Glutamatergic neuron (in vitro differentiated cells): ENCODE measurements at regions not wholly inside any gene's neighbourhood (a gene's known extent, or its start where the extent isn't known, plus 50 kb on each side); places are given as distances from the start of the nearest gene placed in this dataset.
"Not testable (repeated sequence)": the region's sequence is repeated elsewhere in the genome, so short reads cannot be mapped to it uniquely, and the experiment has no call there.

Experiments
- DNase-seq: peaks from one replicate; pipeline ENCODE4 v3.0.0; 2022
- H3K27ac Mint-ChIP-seq: one replicate; pipeline ENCODE4 v1.8.0; 2020; ENCODE audit warnings: mild to moderate bottlenecking, mixed read lengths, inconsistent platforms; ENCODE audit not compliant: unreplicated experiment
- H3K27me3 Mint-ChIP-seq: one replicate; pipeline ENCODE4 v1.8.0; 2020; ENCODE audit warnings: mild to moderate bottlenecking, moderate library complexity, mixed read lengths, inconsistent platforms; ENCODE audit not compliant: unreplicated experiment
- H3K36me3 Mint-ChIP-seq: one replicate; pipeline ENCODE4 v1.8.0; 2020; ENCODE audit warnings: mild to moderate bottlenecking, mixed read lengths, inconsistent platforms; ENCODE audit not compliant: unreplicated experiment
- H3K4me1 Mint-ChIP-seq: one replicate; pipeline ENCODE4 v1.8.0; 2020; ENCODE audit warnings: mild to moderate bottlenecking, low read depth, mixed read lengths, inconsistent platforms; ENCODE audit not compliant: unreplicated experiment
- H3K4me3 Mint-ChIP-seq: one replicate; pipeline ENCODE4 v1.8.0; 2020; ENCODE audit warnings: mild to moderate bottlenecking, mixed read lengths, inconsistent platforms; ENCODE audit not compliant: unreplicated experiment
- H3K9me3 Mint-ChIP-seq: one replicate; pipeline ENCODE4 v1.8.0; 2020; ENCODE audit warnings: mild to moderate bottlenecking, moderate library complexity, mixed read lengths, inconsistent platforms; ENCODE audit not compliant: unreplicated experiment
- TF ChIP-seq, protein P1 (sequence below): fragments of 200-600 bp; sonication (generic); IDR thresholded peaks from one replicate; pipeline ENCODE4 v1.5.0; 2021; ENCODE audit not compliant: partially characterized antibody, unreplicated experiment

DNA sequence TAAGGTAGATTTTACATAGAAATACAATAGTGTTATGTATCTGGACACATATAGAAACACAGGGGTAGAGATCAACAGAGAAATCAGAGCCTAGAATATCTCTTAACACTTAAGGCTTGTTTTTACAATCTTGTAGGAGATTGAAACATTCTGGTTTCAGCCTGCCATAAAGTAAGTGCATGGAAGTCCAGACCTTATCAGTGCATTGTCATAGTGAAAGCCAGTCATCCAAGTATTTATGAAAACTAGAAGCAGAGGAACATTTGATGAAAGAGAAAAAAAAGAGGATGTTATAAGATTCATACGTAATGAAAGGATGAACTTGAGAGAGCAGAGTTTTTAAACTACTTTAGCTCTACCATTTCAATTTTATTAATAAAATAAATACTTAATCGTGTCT lies 194.3 kb upstream of the TRPC7 start:
- Mint-ChIP-seq H3K4me1 (no peaks in the 10 kb centered on the region), H3K4me3 (no peak overlapping the region), H3K27me3 (peaks cover 1% of the 10 kb centered on the region), H3K9me3 (no peaks in the 10 kb centered on the region), H3K27ac (no peak overlapping the region), H3K36me3 (peaks cover 4% of the 10 kb centered on the region)
- TF ChIP-seq, protein P1, sequence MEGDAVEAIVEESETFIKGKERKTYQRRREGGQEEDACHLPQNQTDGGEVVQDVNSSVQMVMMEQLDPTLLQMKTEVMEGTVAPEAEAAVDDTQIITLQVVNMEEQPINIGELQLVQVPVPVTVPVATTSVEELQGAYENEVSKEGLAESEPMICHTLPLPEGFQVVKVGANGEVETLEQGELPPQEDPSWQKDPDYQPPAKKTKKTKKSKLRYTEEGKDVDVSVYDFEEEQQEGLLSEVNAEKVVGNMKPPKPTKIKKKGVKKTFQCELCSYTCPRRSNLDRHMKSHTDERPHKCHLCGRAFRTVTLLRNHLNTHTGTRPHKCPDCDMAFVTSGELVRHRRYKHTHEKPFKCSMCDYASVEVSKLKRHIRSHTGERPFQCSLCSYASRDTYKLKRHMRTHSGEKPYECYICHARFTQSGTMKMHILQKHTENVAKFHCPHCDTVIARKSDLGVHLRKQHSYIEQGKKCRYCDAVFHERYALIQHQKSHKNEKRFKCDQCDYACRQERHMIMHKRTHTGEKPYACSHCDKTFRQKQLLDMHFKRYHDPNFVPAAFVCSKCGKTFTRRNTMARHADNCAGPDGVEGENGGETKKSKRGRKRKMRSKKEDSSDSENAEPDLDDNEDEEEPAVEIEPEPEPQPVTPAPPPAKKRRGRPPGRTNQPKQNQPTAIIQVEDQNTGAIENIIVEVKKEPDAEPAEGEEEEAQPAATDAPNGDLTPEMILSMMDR, result no peak
- DNase-seq, result no peak

DNA sequence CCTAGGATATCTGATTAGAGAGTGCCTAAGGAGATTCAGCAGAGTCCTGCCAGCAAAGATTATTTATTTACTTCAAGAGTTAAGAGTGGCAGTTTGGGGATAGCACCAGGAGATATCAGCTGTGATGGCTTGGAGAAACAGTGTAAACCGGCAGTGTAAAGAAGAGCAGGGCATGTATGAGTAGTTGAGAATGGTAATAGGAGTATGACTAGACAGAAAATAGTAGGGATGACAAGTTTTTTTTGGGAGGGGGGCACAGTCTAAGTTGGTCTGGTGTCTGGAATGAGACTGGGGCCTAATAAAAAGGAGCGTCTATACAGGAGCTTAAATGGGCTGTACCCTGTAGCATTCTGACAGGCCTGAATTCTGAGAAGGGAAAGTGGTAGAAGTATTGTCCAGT lies 181.8 kb upstream of the TRPC7 start:
- not testable (repeated sequence) for H3K9me3 Mint-ChIP-seq, H3K27ac Mint-ChIP-seq, H3K36me3 Mint-ChIP-seq, H3K4me1 Mint-ChIP-seq, H3K27me3 Mint-ChIP-seq, DNase-seq, H3K4me3 Mint-ChIP-seq

DNA sequence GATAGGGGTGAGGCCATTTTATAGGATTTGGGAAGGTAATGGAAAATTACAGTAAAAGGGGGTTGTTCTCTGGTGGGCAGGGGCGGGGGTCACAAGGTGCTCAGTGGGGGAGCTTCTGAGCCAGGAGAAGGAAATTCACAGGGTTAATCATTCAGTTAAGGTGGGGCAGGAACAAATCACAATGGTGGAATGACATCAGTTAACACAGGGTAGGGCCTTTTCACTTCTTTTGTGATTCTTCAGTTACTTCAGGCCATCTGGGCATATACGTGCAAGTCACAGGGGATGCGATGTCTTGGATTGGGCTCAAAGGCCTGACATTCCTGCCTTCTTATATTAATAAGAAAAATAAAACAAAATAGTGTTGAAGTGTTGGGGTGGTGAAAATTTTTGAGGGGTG lies 181.1 kb upstream of the TRPC7 start:
- H3K4me3 Mint-ChIP-seq, H3K27me3 Mint-ChIP-seq, DNase-seq, H3K27ac Mint-ChIP-seq, H3K4me1 Mint-ChIP-seq, H3K9me3 Mint-ChIP-seq, H3K36me3 Mint-ChIP-seq: not testable (repeated sequence)

DNA sequence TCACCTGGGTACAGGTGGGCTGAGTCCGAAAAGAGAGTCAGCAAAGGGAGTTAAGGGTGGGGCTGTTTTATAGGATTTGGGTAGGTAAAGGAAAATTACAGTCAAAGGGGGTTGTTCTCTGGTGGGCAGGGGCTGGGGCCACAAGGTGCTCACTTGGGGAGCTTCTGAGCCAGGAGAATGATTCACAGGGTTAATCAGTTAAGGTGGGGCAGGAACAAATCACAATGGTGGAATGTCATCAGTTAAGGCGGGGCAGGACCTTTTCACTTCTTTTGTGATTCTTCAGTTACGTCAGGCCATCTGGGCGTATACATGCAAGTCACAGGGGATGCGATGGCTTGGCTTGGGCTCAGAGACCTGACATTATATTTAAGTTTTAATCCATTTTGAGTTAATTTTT lies 179.7 kb upstream of the TRPC7 start:
- not testable (repeated sequence) for DNase-seq, H3K9me3 Mint-ChIP-seq, H3K27ac Mint-ChIP-seq, H3K4me3 Mint-ChIP-seq, H3K27me3 Mint-ChIP-seq, H3K36me3 Mint-ChIP-seq, H3K4me1 Mint-ChIP-seq

DNA sequence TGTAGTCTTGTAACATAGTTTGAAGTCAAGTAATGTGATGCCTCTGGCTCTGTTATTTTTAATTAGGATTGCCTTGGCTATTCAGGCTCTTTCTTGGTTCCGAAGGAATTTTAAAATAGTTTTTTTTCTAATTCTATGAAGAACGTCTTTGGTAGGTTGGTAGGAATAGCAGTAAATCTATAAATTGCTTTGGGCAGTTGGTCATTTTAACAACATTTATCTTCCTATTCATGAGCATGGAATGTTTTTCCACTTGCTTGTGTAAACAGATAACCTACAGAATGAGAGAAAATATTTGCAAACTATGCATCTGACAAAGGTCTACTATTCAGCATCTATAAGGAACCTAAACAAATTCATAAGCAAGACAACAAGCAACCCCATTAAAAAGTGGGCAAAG lies 173.2 kb upstream of the TRPC7 start:
- no peak overlapping the region for H3K27ac Mint-ChIP-seq
- no peak overlapping the region for H3K4me3 Mint-ChIP-seq
- no peaks in the 10 kb centered on the region for H3K36me3 Mint-ChIP-seq
- no peaks in the 10 kb centered on the region for H3K27me3 Mint-ChIP-seq
- DNase-seq, result no peak
- H3K4me1 Mint-ChIP-seq, result no peaks in the 10 kb centered on the region
- no peaks in the 10 kb centered on the region for H3K9me3 Mint-ChIP-seq
- TF ChIP-seq, protein P1, result no peak

DNA sequence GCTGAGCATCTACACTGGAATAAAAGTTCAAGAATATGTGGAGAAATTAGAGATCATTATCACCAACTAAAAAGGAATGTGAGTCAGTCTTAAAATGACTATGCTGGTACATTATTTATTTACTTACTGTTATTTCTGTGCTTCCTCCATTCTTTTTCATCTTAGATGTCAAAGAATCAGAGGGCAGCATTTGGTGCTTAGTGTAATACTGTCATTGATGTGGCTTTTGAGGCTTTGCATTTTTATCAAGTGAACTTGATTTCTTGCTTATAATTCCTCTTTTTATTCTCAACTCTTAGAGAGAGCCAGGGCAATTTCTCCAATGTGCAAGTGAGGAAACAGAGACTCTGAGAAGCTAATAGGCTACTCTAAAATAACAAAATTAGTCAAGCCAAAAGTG lies 163.7 kb upstream of the TRPC7 start:
- no peaks in the 10 kb centered on the region for H3K27me3 Mint-ChIP-seq

More for the DNA sequence above, 163.7 kb upstream of the TRPC7 start:
- Mint-ChIP-seq H3K4me3 (no peak overlapping the region), H3K9me3 (no peaks in the 10 kb centered on the region), H3K36me3 (no peaks in the 10 kb centered on the region), H3K4me1 (no peaks in the 10 kb centered on the region), H3K27ac (no peak overlapping the region)
- TF ChIP-seq, protein P1, result no peak
- DNase-seq, result no peak
